MM.1S (cell line): ENCODE measurements at regions not wholly inside any gene's neighbourhood (a gene's known extent, or its start where the extent isn't known, plus 50 kb on each side); places are given as distances from the start of the nearest gene placed in this dataset.
"Not testable (repeated sequence)": the region's sequence is repeated elsewhere in the genome, so short reads cannot be mapped to it uniquely, and the experiment has no call there.

Experiments
- DNase-seq: peaks from one replicate; pipeline ENCODE4 v3.0.0-alpha.2; 2015
- H2AFZ ChIP-seq: fragments of 300-600 bp; sonication (generic); 2 replicates; pipeline ENCODE4 v1.6.0; 2016; ENCODE audit warnings: antibody characterized with exemption, low read length
- H3F3A ChIP-seq: fragments of 300-600 bp; sonication (generic); 2 replicates; pipeline ENCODE4 v1.6.1; 2016; ENCODE audit warnings: mild to moderate bottlenecking, antibody characterized with exemption, low read length, moderate library complexity, mixed read lengths; ENCODE audit not compliant: insufficient read depth
- H3K27ac ChIP-seq: fragments of 300-600 bp; sonication (generic); 2 replicates; pipeline ENCODE4 v1.5.1; 2016; ENCODE audit warnings: mild to moderate bottlenecking, low read length
- H3K27me3 ChIP-seq: fragments of 300-600 bp; sonication (generic); replicated peaks from 2 replicates; pipeline ENCODE4 v1.6.0; 2016; ENCODE audit warnings: low read length; ENCODE audit not compliant: insufficient read depth
- H3K36me3 ChIP-seq: fragments of 300-600 bp; sonication (generic); replicated peaks from 2 replicates; pipeline ENCODE4 v1.6.1; 2016; ENCODE audit warnings: mild to moderate bottlenecking, low read length, mixed read lengths; ENCODE audit not compliant: insufficient read depth
- H3K4me1 ChIP-seq: fragments of 300-600 bp; sonication (generic); 2 replicates; pipeline ENCODE4 v1.6.1; 2016; ENCODE audit warnings: low read length, mixed read lengths
- H3K4me2 ChIP-seq: fragments of 300-600 bp; sonication (generic); 2 replicates; pipeline ENCODE4 v1.6.0; 2016; ENCODE audit warnings: low read depth, low read length
- H3K4me3 ChIP-seq: fragments of 300-600 bp; sonication (generic); 2 replicates; pipeline ENCODE4 v1.5.1; 2016; ENCODE audit warnings: low read length, mixed read lengths
- H3K79me2 ChIP-seq: fragments of 300-600 bp; sonication (generic); 2 replicates; pipeline ENCODE4 v1.6.1; 2016; ENCODE audit warnings: mixed run types, low read length, mixed read lengths
- H3K9ac ChIP-seq: fragments of 300-600 bp; sonication (generic); 2 replicates; pipeline ENCODE4 v1.6.1; 2016; ENCODE audit warnings: low read length, mixed read lengths
- H3K9me2 ChIP-seq: fragments of 300-600 bp; sonication (generic); replicated peaks from 2 replicates; pipeline ENCODE4 v1.6.1; 2016; ENCODE audit warnings: mild to moderate bottlenecking, low read length, mixed read lengths; ENCODE audit not compliant: insufficient read depth
- H3K9me3 ChIP-seq: fragments of 300-600 bp; sonication (generic); replicated peaks from 2 replicates; pipeline ENCODE4 v1.6.1; 2016; ENCODE audit warnings: mild to moderate bottlenecking, low read length, mixed read lengths; ENCODE audit not compliant: insufficient read depth
- H4K20me1 ChIP-seq: fragments of 300-600 bp; sonication (generic); 2 replicates; pipeline ENCODE4 v1.6.1; 2016; ENCODE audit warnings: mild to moderate bottlenecking, low read length, moderate library complexity, mixed read lengths; ENCODE audit not compliant: insufficient read depth
- EZH2 ChIP-seq: fragments of 300-600 bp; sonication (generic); optimal IDR thresholded peaks from 2 replicates; pipeline ENCODE3; 2017; ENCODE audit warnings: low read depth, mild to moderate bottlenecking, antibody characterized with exemption, low read length, mixed read lengths
- EZH2phosphoT487 ChIP-seq: fragments of 300-600 bp; sonication (generic); IDR thresholded peaks from 2 replicates; pipeline ENCODE4 v1.6.1; 2018; ENCODE audit warnings: antibody characterized with exemption, low read length
- TF ChIP-seq, protein P1 (sequence below): fragments of 300-600 bp; sonication (generic); IDR thresholded peaks from 2 replicates; pipeline ENCODE4 v1.5.1; 2016; ENCODE audit warnings: antibody characterized with exemption, low read length, mixed read lengths

DNA sequence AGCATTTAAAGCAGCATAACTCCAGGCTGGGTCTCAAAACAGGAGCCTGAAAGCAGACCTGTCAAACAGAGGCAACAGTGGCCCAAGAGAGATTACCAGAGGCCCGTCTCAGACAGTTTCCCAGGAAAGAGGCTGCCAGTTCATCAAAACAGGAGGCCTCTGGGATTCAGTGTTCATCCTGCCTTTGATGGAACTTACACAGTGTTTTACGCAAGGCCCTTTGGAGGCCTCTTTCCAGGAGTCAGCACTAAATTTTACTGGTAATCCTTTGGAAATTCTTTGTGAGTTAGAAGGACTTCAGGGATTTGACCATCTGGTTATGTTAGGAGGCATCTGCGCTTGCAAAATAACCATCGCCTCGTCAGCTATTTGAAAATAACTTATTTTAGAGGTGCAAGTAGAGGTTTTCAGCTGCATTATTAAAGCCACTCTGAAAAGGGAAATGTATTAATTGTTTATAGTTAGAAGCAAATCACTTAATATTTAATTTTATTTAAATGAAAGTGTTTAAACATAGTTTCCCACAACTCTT lies 501.2 kb upstream of the COBL start:
- no peaks in the 10 kb centered on the region for H3K36me3 ChIP-seq
- H3K9me2 ChIP-seq = no peaks in the 10 kb centered on the region
- no peak overlapping the region for H3K4me2 ChIP-seq
- DNase-seq = no peak
- H3K27ac ChIP-seq = no peak overlapping the region
- TF ChIP-seq EZH2phosphoT487 = no peak
- TF ChIP-seq, protein P1, sequence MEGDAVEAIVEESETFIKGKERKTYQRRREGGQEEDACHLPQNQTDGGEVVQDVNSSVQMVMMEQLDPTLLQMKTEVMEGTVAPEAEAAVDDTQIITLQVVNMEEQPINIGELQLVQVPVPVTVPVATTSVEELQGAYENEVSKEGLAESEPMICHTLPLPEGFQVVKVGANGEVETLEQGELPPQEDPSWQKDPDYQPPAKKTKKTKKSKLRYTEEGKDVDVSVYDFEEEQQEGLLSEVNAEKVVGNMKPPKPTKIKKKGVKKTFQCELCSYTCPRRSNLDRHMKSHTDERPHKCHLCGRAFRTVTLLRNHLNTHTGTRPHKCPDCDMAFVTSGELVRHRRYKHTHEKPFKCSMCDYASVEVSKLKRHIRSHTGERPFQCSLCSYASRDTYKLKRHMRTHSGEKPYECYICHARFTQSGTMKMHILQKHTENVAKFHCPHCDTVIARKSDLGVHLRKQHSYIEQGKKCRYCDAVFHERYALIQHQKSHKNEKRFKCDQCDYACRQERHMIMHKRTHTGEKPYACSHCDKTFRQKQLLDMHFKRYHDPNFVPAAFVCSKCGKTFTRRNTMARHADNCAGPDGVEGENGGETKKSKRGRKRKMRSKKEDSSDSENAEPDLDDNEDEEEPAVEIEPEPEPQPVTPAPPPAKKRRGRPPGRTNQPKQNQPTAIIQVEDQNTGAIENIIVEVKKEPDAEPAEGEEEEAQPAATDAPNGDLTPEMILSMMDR = no peak
- TF ChIP-seq EZH2 = no peak
- H3K9ac ChIP-seq = no peak overlapping the region
- H3F3A ChIP-seq = no peaks in the 10 kb centered on the region
- no peaks in the 10 kb centered on the region for H3K4me1 ChIP-seq
- no peaks in the 10 kb centered on the region for H4K20me1 ChIP-seq
- H3K4me3 ChIP-seq = no peak overlapping the region
- no peaks in the 10 kb centered on the region for H3K79me2 ChIP-seq
- H3K9me3 ChIP-seq = no peaks in the 10 kb centered on the region
- H3K27me3 ChIP-seq = no peaks in the 10 kb centered on the region
- H2AFZ ChIP-seq = no peak overlapping the region

DNA sequence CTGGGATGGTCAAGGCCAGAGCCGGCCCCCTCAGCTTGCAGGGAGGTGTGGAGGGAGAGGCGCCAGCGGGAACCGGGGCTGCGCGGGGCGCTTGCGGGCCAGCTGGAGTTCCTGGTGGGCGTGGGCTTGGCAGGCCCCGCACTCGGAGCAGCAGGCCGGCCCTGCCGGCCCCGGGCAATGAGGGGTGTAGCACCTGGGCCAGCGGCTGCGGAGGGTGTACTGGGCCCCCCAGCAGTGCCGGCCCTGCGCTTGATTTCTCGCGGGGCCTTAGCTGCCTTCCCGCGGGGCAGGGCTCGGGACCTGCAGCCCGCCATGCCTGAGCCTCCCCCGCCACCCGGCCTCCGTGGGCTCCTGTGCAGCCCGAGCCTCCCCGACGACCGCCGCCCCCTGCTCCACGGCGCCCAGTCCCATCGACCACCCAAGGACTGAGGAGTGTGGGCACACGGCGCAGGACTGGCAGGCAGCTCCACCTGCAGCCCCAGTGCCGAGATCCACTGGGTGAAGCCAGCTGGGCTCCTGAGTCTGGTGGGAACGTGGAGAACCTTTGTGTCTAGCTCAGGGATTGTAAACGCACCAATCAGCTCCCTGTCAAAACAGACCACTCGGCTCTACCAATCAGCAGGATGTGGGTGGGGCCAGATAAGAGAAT lies 489.3 kb upstream of the COBL start:
- not testable (repeated sequence) for H4K20me1 ChIP-seq, H3K9ac ChIP-seq, H3K27ac ChIP-seq, H3K4me1 ChIP-seq, H3K4me3 ChIP-seq, H3K79me2 ChIP-seq, DNase-seq, H3K4me2 ChIP-seq, H3K27me3 ChIP-seq, H3K9me3 ChIP-seq, H3K36me3 ChIP-seq, H3K9me2 ChIP-seq, H2AFZ ChIP-seq, H3F3A ChIP-seq

DNA sequence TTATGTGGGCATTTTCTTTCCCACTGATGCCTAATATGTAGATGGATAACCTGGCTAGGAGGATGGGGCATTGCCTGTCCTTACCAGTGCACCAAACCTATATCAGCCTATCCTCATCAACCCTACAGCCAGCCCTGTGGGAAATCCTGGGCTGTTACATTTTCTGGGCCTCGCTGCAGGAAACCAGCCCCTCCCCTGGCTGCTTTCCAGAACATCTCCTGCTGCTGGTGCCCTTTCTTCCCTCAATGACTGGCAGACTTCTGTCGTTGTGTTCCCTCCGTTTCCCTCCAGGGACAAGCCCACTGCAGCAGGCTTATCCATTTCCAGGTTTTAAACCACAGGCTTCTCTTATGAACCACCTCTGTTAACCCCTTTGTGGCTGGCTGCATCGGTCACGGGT lies 486.1 kb upstream of the COBL start:
- no peaks in the 10 kb centered on the region for H3K27me3 ChIP-seq
- no peak overlapping the region for H3K4me3 ChIP-seq
- no peak overlapping the region for H3K27ac ChIP-seq
- no peak overlapping the region for H2AFZ ChIP-seq
- DNase-seq = no peak
- TF ChIP-seq, protein P1 = no peak
- TF ChIP-seq EZH2phosphoT487 (no peak), EZH2 (no peak)
- no peak overlapping the region for H3K4me2 ChIP-seq
- no peaks in the 10 kb centered on the region for H3K9me2 ChIP-seq
- H3K79me2 ChIP-seq = no peaks in the 10 kb centered on the region
- H3K9ac ChIP-seq = no peak overlapping the region
- H4K20me1 ChIP-seq = no peaks in the 10 kb centered on the region
- no peaks in the 10 kb centered on the region for H3F3A ChIP-seq
- no peaks in the 10 kb centered on the region for H3K9me3 ChIP-seq
- no peaks in the 10 kb centered on the region for H3K36me3 ChIP-seq
- H3K4me1 ChIP-seq = no peaks in the 10 kb centered on the region

DNA sequence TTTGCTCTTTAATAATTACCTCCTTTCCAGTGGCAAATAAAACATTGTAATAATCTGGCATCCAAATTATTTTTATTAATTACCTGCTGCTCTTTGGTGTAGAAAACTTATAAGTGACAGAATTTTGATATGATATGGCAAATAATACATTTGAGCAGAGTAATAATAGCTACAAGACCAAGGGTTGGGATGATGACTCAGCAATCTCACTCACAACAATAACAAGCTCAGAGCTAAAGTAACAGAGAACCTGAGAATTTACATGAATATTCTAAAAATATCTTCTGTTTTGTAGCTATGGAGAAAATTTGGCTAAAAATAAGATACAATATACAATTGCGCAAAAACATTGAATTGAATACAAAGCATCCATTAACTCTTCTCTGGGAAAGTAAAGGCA lies 480.8 kb upstream of the COBL start:
- no peaks in the 10 kb centered on the region for H3K79me2 ChIP-seq
- no peaks in the 10 kb centered on the region for H3K9me2 ChIP-seq
- no peak overlapping the region for H3K9ac ChIP-seq
- no peaks in the 10 kb centered on the region for H3K36me3 ChIP-seq
- no peak overlapping the region for H2AFZ ChIP-seq
- no peak overlapping the region for H3K4me2 ChIP-seq
- TF ChIP-seq EZH2 = no peak
- TF ChIP-seq, protein P1 = no peak
- no peak for TF ChIP-seq EZH2phosphoT487
- H3F3A ChIP-seq = no peaks in the 10 kb centered on the region
- DNase-seq = no peak
- H3K27ac ChIP-seq = no peak overlapping the region
- no peaks in the 10 kb centered on the region for H3K27me3 ChIP-seq
- no peaks in the 10 kb centered on the region for H3K4me1 ChIP-seq
- H3K4me3 ChIP-seq = no peak overlapping the region
- no peaks in the 10 kb centered on the region for H3K9me3 ChIP-seq
- no peaks in the 10 kb centered on the region for H4K20me1 ChIP-seq
